ENCODE measurements at regions not wholly inside any gene's neighbourhood (a gene's known extent, or its start where the extent isn't known, plus 50 kb on each side); places are given as distances from the start of the nearest gene placed in this dataset.

DNA sequence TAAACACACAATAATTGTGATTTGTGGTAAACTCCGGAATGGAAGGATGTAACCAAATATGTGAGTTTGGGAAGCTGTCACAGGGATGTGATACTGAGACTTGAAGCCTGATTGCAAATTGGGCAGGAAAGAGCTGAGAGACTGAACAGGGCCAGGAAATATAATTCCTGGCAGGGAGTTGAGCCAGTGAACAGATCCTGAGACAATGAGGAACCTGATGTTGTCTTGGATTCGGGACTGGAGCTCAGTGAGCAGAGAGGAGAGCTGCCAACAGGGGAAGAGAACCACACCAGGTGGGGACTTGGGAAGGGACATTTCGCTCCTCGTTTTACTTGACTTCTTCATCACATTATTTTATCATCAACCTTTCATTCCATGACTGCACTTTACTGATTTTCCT, 386.0 kb downstream of the TLL1 start:
- TF ChIP-seq CTCF (IDR thresholded peaks at IDR 0.05; ENCODE audit: low read depth, low read length, poor library complexity, severe bottlenecking) (no peak), EZH2phosphoT487 (IDR thresholded peaks at IDR 0.05; ENCODE audit: borderline replicate concordance, low read length) (no peak)
- H4K20me1 ChIP-seq (ENCODE audit: control insufficient read depth, insufficient read depth, low read depth, low read length), result no peaks in the 10 kb centered on the region
- no peaks in the 10 kb centered on the region for H3K27me3 ChIP-seq (ENCODE audit: control insufficient read depth, low read length)
- H3K36me3 ChIP-seq (ENCODE audit: control insufficient read depth, low read length), result no peaks in the 10 kb centered on the region
- no peak overlapping the region for H3K4me2 ChIP-seq (ENCODE audit: low read length)
- H3K27ac ChIP-seq (ENCODE audit: low read depth, low read length), result no peak overlapping the region
- H3F3A ChIP-seq (ENCODE audit: control insufficient read depth, insufficient read depth), result no peaks in the 10 kb centered on the region
- H3K4me3 ChIP-seq (ENCODE audit: low read length), result no peak overlapping the region
- H3K9me2 ChIP-seq (replicated peaks; ENCODE audit: control insufficient read depth, low read length), result no peaks in the 10 kb centered on the region
- no peaks in the 10 kb centered on the region for H3K4me1 ChIP-seq (ENCODE audit: control insufficient read depth, low read length)
- no peaks in the 10 kb centered on the region for H3K9me3 ChIP-seq (ENCODE audit: control insufficient read depth, insufficient read depth, low read length)
- H3K79me2 ChIP-seq (ENCODE audit: control insufficient read depth, low read length), result no peaks in the 10 kb centered on the region

DNA sequence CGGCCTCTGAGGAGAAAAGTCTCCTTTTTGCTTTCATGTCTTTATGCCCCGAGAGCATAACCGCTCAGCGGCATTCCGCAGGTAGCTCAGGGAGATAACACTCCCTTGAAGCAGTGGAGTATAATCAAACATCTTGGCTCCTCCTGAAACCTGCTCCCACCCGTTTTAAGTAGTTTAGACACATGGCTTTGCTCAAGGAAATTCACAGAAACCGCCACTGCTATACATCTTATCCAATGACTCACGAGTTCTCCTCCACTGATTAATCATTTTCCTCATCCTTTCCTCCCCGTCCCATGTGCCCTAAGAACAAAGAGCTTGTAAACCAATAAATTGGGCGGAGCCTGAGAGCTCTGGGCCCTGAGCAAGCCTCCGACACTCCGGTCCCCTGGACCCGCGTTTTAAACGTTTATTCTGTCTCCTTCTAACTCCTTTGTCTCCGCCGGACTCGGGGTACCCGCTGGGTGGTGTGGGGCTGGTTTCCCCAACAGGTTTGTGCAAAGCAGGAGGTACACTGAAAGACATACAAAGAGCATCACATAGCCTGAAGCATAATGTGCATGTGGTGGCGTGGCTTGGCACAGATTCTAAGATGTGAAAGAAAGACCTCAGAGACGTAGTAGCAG, 401.2 kb downstream of the TLL1 start:
- no peaks in the 10 kb centered on the region for H3K36me3 ChIP-seq (ENCODE audit: control insufficient read depth, low read length)
- no peaks in the 10 kb centered on the region for H3F3A ChIP-seq (ENCODE audit: control insufficient read depth, insufficient read depth)
- H3K27me3 ChIP-seq (ENCODE audit: control insufficient read depth, low read length), result no peaks in the 10 kb centered on the region
- no peaks in the 10 kb centered on the region for H4K20me1 ChIP-seq (ENCODE audit: control insufficient read depth, insufficient read depth, low read depth, low read length)
- TF ChIP-seq EZH2phosphoT487 (IDR thresholded peaks at IDR 0.05; ENCODE audit: borderline replicate concordance, low read length) (no peak), CTCF (IDR thresholded peaks at IDR 0.05; ENCODE audit: low read depth, low read length, poor library complexity, severe bottlenecking) (no peak)
- H3K9me2 ChIP-seq (replicated peaks; ENCODE audit: control insufficient read depth, low read length), result no peaks in the 10 kb centered on the region
- H3K4me1 ChIP-seq (ENCODE audit: control insufficient read depth, low read length), result no peaks in the 10 kb centered on the region
- no peak overlapping the region for H3K27ac ChIP-seq (ENCODE audit: low read depth, low read length)
- no peak overlapping the region for H3K4me3 ChIP-seq (ENCODE audit: low read length)
- H3K4me2 ChIP-seq (ENCODE audit: low read length), result no peak overlapping the region
- H3K79me2 ChIP-seq (ENCODE audit: control insufficient read depth, low read length), result no peaks in the 10 kb centered on the region
- H3K9me3 ChIP-seq (ENCODE audit: control insufficient read depth, insufficient read depth, low read length), result no peaks in the 10 kb centered on the region

DNA sequence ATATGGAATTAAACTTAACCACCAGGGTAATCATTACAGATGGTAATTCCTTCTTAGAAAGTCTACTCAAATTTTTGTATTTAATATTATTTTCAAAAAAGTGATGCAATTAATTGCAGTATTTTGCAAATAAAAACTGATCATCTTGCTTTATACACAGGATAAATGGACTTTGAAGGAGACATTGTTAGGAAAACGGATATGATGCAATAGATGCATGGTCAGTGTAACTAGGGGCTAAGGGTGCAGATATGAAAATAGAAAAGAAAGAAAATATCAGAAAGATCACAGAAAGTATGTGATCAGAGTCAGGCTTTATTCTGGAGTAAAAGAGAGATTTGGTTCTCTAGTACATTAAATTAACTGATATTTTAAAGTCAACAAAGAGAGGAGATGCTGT, 401.7 kb downstream of the TLL1 start:
- Histone ChIP-seq H3F3A (ENCODE audit: control insufficient read depth, insufficient read depth) (no peaks in the 10 kb centered on the region), H3K9me3 (ENCODE audit: control insufficient read depth, insufficient read depth, low read length) (no peaks in the 10 kb centered on the region), H3K4me1 (ENCODE audit: control insufficient read depth, low read length) (no peaks in the 10 kb centered on the region), H3K27ac (ENCODE audit: low read depth, low read length) (no peak overlapping the region), H4K20me1 (ENCODE audit: control insufficient read depth, insufficient read depth, low read depth, low read length) (no peaks in the 10 kb centered on the region), H3K4me3 (ENCODE audit: low read length) (no peak overlapping the region), H3K4me2 (ENCODE audit: low read length) (no peak overlapping the region), H3K36me3 (ENCODE audit: control insufficient read depth, low read length) (no peaks in the 10 kb centered on the region), H3K27me3 (ENCODE audit: control insufficient read depth, low read length) (no peaks in the 10 kb centered on the region), H3K9me2 (replicated peaks; ENCODE audit: control insufficient read depth, low read length) (no peaks in the 10 kb centered on the region), H3K79me2 (ENCODE audit: control insufficient read depth, low read length) (no peaks in the 10 kb centered on the region)
- TF ChIP-seq CTCF (IDR thresholded peaks at IDR 0.05; ENCODE audit: low read depth, low read length, poor library complexity, severe bottlenecking), result no peak
- no peak for TF ChIP-seq EZH2phosphoT487 (IDR thresholded peaks at IDR 0.05; ENCODE audit: borderline replicate concordance, low read length)
